CD4-positive, alpha-beta T cell treated with Interleukin-6 for 4 hours (primary cell): ENCODE measurements at regions not wholly inside any gene's neighbourhood (a gene's known extent, or its start where the extent isn't known, plus 50 kb on each side); places are given as distances from the start of the nearest gene placed in this dataset.
"Not testable (repeated sequence)": the region's sequence is repeated elsewhere in the genome, so short reads cannot be mapped to it uniquely, and the experiment has no call there.

Source experiments
- DNase-seq: peaks from one replicate; pipeline ENCODE4 v3.0.0-alpha.2; 2020; ENCODE audit warnings: mixed read lengths

DNA sequence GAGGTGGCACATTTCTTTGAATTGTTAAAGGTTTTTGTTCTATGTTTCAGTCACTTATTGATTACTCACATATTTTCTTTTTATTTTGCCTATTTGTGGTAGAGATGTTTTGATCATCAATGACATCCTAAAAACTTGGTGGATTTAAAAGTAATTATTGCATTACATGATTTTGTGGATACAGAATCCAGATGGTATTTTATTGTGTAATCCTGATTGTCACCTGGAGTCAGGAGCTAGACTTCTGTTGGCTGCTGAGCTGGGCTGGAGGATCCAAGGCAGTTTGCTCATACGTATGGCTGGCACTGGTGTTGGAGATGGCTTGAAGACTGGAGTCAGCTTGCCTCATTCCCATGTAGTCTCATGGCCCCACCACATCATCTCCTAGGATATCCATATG, 1009.6 kb upstream of the PCDH7 start:
- DNase-seq, result no peak

DNA sequence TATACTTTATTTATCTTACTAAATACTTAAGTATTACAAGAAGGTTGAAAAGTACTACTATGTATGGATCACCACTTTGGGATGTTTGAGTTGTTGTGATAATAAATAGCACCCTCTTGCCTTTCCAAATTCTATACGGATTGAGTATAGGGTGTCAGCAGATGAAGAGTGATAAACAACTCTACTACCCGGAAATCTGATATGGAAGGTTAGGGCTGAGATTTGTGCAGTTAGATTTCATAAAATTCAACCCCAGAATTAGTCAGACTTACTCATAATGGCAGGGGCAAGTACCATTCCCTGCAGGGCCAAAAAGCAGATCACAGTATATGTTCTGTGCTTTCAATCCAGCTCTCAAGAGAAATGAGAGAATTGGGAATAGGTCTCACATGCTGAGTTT, 1008.9 kb upstream of the PCDH7 start:
- no peak for DNase-seq

- no peak for DNase-seq
These were observed 1002.7 kb upstream of the PCDH7 start for GRCh38 chr4:29717287-29718057.

DNA sequence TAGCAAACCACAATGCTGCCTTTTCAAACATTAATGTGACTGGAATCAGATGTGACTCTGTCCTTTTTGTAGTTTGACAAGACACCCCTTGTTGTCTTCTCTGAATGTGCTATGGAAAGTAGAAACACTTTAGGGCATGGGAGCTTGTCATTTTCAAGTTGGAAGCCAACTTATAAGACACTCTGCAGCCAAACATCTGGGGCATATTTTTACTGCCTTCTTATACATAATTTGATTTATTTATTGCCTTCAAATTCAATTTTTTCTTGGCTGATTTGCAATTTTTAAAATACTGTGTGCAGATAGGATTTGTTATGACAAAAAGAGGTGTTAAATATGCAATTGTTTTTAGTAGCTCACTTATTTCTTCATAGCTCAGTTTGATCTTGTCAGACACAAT, 1002.0 kb upstream of the PCDH7 start:
- no peak for DNase-seq

- DNase-seq, result no peak
These were observed 997.9 kb upstream of the PCDH7 start for GRCh38 chr4:29722253-29722652.

DNA sequence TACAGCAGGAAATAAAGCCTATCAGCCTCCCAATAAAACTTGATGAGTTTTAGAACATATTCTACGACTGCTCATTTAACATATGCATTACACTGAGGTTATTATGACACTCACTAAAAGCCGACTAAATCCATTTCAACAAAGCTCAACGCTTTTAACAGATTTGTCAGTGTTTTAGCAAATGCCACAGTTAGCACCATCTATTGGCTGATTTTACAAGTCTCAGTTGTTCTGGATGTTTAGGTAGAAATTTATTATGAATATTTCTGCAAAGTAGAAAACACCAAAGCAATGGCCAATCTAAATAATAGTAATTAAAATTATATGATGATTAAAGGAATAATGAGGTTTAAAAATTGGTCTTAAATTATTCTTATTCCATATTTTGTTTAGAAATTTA, 993.2 kb upstream of the PCDH7 start:
- DNase-seq, result no peak

DNA sequence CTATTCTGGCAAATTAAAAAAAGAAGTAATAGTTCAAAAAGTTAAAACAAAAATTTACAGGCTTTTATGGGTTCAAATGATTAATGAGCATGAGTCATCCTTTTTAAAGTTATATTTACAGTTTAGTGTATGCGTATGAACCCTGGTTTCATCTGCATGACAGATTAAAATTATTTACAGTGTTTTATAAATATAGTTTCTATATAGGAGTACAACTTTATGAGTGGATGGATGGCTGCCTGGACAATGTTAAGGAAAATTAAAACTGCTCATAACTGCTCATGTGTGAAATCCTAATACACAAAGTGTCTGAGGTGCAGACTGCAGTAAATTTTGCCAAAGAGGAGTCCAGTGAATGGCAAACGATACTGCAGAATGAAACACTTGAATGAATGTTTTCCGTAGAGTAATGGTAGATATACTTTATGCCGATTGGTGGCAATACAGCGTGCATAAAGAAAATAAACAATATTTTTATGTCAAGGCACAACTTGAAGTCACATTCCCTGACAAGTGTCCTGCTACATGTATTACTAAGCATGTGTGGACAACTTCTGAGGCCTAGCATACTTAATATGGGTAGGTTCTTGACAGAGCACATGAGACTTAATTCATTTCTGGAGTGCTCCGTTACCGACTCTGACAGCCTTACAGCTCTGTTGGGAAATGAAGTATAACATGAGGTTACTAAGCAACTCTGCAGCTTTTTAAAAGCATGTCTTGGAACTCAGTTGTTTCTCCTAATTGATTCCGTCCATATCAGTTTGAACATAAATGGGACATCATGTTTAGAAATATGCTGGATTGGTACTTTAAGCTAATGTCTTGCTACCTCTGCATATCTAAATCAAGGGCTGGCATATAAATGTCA, 985.6 kb upstream of the PCDH7 start:
- no peak for DNase-seq

DNA sequence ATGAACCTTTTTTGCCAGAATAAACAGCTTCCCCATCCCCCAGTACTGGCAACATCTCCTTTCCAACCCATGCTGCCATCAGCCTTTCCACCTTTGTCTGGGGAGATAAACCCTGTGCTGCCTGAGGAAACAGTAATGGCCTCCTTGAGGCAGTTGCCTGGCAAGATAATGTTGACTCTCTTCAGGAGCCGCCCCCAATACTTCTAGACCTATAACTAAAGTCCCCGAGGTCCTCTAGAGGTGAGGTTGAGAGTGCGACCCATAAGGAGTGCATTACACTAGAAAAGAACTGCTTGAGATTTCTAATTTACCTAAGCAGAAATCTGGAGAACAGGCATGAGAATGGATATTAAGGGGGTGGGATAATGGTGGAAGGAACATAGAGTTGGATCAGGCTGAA, 963.2 kb upstream of the PCDH7 start:
- no peak for DNase-seq

GRCh38 chr4:29762151-29762550, 958.0 kb upstream of the PCDH7 start:
- no peak for DNase-seq

DNA sequence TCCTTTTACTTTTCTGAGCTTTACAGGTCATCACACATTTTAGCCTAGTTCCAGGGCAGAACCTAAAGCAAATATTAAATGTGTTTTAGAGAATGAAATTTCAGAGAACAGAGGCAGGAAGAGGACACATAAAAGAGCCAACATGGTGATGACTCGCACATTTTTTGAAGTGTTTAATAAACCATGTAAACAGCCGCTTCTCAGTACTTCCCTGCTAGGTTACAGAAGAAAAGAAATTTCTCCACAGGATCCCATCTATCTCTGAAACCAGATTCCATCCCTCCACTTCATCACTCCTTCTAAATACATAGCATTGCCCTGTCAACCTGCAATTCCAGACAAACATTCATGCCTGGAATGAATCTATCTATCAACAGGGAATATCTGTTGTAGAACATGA, 949.5 kb upstream of the PCDH7 start:
- DNase-seq, result no peak

DNA sequence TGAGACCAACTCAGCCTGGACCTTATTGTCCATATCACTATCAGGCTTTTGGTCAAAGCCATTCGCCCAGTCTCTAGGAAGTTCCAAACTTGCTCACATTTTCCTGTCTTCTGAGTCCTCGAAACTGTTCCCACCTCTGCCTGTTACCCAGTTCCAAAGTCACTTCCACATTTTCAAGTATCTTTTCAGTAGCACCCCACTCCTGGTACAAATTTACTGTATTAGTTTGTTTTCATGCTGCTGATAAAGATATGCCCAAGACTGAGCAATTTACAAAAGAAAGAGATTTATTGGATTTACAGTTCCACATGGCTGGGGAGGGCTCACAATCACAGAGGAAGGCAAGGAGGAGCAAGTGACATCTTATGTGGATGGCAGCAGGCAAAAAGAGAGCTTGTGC, 932.0 kb upstream of the PCDH7 start:
- DNase-seq, result not testable (repeated sequence)

GRCh38 chr4:29805245-29805644, 914.9 kb upstream of the PCDH7 start:
- no peak for DNase-seq

GRCh38 chr4:29805916-29806480, 914.2 kb upstream of the PCDH7 start:
- DNase-seq, result no peak

GRCh38 chr4:29817961-29818360, 902.2 kb upstream of the PCDH7 start:
- no peak for DNase-seq

GRCh38 chr4:29829067-29829466, 891.1 kb upstream of the PCDH7 start:
- no peak for DNase-seq

DNA sequence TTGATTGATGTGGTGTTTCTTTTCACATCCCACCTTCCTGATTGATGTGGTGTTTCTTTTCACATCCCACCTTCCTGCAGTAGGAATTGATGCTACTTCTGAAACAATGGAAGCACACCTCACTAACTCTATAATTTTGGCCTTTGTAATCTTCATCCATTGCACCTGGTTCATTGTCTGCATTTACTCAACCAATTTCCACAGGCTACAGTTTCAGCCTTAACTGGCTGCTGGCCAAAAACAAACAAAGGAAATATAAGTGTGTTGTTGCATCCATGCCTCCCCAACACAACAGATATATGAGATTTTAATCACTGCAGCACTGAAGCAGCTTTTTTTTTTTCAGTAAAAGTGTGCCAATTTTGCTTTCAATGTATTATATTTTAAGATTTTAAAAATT, 867.6 kb upstream of the PCDH7 start:
- DNase-seq, result no peak

DNA sequence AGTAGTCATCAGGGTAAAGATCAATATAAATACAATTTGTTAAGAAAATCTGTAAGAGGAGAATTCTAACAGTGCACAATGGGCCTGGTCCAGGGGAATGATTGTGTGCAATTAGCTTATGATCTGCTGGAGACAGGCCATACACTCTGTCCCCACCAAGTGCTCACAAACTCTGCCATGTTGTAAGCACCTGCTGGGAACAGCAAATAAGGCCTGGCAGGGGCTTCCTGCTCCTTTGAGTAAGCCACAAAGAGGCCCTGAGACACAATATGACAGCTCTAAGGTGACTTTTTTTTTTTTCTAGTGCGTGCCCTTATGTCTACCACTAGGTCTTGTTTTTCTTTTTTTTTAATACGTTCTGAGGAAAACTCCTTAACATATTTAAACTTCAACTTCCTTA, 866.3 kb upstream of the PCDH7 start:
- DNase-seq, result no peak

DNA sequence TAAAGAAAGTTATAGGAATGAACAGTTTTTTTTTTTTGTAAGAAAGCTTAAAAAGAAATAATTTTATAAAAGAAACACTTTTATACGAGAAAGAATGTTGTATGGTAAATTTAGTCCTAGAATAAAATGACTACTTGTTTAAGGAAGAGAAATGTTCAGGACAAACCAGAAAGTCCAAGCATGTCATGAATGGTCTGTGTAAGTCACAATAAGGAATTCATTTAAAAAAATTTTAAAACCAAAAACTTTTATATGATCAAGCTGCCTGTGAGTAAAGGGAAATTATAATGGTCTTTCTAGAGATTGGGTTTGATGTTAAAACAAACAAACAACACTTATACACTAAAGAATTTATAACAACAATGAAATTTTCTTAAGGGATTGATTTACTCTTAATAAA, 858.9 kb upstream of the PCDH7 start:
- DNase-seq, result no peak

DNA sequence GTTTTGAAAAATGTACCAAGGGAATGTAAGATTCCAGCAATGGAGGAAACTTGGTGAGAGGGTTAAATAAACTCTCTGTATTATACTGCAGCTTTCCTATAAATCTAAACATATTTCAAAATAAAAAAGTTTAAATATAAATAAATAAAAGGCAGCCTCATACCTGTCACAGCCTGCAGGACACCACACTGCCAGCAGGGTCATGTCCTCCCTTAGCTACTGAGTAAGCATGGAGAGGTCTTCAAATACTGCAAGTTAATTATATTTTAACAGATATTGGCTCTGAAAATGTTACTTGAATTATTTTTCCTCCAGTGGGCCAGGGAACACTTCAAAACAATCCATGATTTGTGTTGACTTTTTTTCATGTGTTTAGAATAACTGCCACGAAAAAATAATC, 852.8 kb upstream of the PCDH7 start:
- no peak for DNase-seq

GRCh38 chr4:29900336-29900735, 819.8 kb upstream of the PCDH7 start:
- DNase-seq, result no peak

DNA sequence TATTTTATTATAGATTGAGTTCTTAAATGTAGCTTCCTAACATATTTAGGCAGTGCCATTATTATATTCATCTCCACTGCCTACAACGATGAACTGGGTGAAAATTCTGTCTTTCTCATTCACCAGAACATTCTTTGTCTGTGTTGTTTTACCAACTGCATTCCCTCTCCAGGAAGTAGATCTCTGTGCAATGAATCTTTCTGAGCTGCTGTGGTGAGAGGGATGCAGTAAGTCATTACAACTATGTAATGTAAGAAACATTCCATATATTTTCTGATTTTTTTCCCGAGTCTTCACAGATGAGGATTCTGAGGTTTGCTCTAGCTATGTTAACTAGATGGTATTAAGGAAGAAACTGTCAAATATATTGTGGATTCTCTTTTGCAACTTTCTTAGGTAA, 811.9 kb upstream of the PCDH7 start:
- DNase-seq, result no peak

GRCh38 chr4:29927895-29928294, 792.3 kb upstream of the PCDH7 start:
- DNase-seq, result no peak

DNA sequence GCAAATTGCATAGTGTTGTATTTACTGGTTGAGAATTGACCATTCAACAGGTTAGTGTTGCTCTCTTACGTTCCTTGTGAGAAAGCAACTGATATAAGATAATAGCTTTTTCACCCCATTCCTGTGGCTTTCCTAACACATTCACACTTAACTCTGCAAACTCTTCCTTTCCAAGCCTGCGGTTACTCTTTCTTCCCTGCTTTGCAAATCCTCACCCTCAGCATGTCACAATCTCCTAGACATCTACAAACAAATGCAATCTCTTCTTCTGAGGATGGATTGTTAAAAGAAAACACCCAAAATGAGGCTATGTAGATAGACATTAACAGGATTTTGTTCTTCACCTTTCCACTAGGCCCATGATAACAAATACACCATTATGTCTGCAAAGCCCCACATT, 771.7 kb upstream of the PCDH7 start:
- no peak for DNase-seq

DNA sequence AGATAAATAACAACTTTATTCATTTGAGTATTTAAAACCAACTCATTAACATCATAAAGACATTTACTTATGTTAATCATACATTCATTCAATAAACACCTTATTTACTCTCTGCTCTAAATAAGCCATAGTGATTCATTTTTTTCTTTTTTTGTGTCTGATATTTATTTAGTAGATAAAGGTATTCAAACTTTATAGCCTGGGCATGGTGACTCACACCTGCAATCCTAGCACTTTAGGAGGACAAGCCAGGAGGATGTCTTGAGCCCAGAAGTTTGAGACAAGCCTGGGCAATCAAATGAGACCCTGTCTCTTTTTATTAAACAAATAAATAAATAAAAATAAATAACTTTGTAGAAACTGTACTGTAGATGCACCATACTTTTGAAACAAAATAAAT, 771.3 kb upstream of the PCDH7 start:
- no peak for DNase-seq
